ENCODE measurements at regions not wholly inside any gene's neighbourhood (a gene's known extent, or its start where the extent isn't known, plus 50 kb on each side); places are given as distances from the start of the nearest gene placed in this dataset.

DNA sequence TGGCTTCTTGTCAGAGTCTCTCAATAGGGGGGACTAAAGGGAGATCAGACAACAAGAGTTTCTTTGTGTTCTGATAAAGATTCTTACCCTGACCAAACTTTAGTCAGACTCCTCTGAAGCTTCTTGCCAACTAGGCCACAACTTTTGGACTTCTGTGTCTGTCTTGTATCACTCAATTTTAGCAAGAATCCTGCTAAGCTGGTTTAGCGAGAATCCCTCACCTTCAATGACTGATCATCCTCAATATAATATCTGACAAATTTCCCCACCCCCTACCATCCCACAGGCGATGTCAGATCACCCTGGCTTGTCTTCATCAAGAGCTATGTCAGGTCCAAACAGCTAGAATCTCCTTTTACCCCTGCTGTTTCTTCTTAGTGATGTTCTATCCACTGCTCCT is 215.2 kb downstream of the RASSF9 start:
- Histone ChIP-seq H3K9me1 (replicated peaks; ENCODE audit: control insufficient read depth, extremely low read depth, insufficient read depth, low read length) (no peaks in the 10 kb centered on the region), H3K4me3 (replicated peaks in 1 of 3; ENCODE audit: insufficient read depth in 1 of 3, low read depth in 1 of 3, low read length in 3 of 3) (no peak overlapping the region), H3K9me3 (replicated peaks; ENCODE audit: control insufficient read depth, insufficient read depth, low read length) (no peaks in the 10 kb centered on the region), H3K4me1 (ENCODE audit: control insufficient read depth, extremely low read depth, insufficient read depth, low read length) (peaks cover 8% of the 10 kb centered on the region), H3K79me2 (ENCODE audit: control insufficient read depth, insufficient read depth, low read length) (no peaks in the 10 kb centered on the region), H2AFZ (ENCODE audit: low read depth, low read length) (no peak overlapping the region), H3K9ac (replicated peaks; ENCODE audit: extremely low read depth, insufficient read depth, low read length) (no peak overlapping the region), H3K36me3 (ENCODE audit: control insufficient read depth in 2 of 2, extremely low read depth in 1 of 2, insufficient read depth in 2 of 2, low read length in 2 of 2) (no peaks in the 10 kb centered on the region), H3K27ac (ENCODE audit: insufficient read depth, low read depth, low read length) (no peak overlapping the region), H4K20me1 (replicated peaks; ENCODE audit: control insufficient read depth, extremely low read depth, insufficient read depth, low read length) (no peaks in the 10 kb centered on the region), H3K4me2 (ENCODE audit: insufficient read depth, low read length) (no peak overlapping the region), H3K27me3 (ENCODE audit: control insufficient read depth in 2 of 2, insufficient read depth in 2 of 2, low read length in 2 of 2) (no peaks in the 10 kb centered on the region)
- BruUV-seq (replicated peaks) = no TSS peak
- FAIRE-seq (no peak), DNase-seq (ENCODE audit: low read depth, low spot score) (no peak)
- dilution Hi-C loops (cut with MboI; ENCODE audit: extremely low pct_ligation_motif_present, low sequenced_read_pairs) = no loop called here
- ChIA-PET POLR2A (no interaction called here), CTCF (interaction anchor here (0.6 to 1.3 kb wide), 3 partner anchors 8 to 636 kb away, joined by 3 to 5 read pairs (median 3); no protein-coding TSS in a partner anchor)
- intact Hi-C loops (cut with micrococcal nuclease) = no loop called here
- no peak for TF ChIP-seq JUN (IDR thresholded peaks at IDR 0.05; ENCODE audit: borderline replicate concordance, insufficient read depth, insufficient read length, low read depth)
- no peak for TF ChIP-seq EZH2 (IDR thresholded peaks at IDR 0.05; ENCODE audit: borderline replicate concordance, low read depth, low read length, severe bottlenecking)
- no peak for TF ChIP-seq CTCF (IDR thresholded peaks at IDR 0.05; ENCODE audit: extremely low read depth in 1 of 2, insufficient read depth in 1 of 2, low read depth in 1 of 2, low read length in 2 of 2)
- TF ChIP-seq POLR2AphosphoS5 (IDR thresholded peaks at IDR 0.05; ENCODE audit: insufficient read depth, low read depth, low read length) = no peak
- TF ChIP-seq MYC (IDR thresholded peaks at IDR 0.05; ENCODE audit: low read depth, low read length) = no peak
- TF ChIP-seq MAX (IDR thresholded peaks at IDR 0.05; ENCODE audit: insufficient read depth, insufficient read length) = no peak
- no peak for TF ChIP-seq GATA2 (IDR thresholded peaks at IDR 0.05; ENCODE audit: insufficient read depth, insufficient read length, low read depth, low read length)
- TF ChIP-seq FOS (IDR thresholded peaks at IDR 0.05; ENCODE audit: borderline replicate concordance, insufficient read depth, low read length) = no peak
- TF ChIP-seq POLR2A (IDR thresholded peaks at IDR 0.05; ENCODE audit: low read depth, low read length) = no peak
